A549 (cell line): ENCODE measurements at regions not wholly inside any gene's neighbourhood (a gene's known extent, or its start where the extent isn't known, plus 50 kb on each side); places are given as distances from the start of the nearest gene placed in this dataset.

Experiments
- ATAC-seq, 2 experiments: fragments of 200-7000 bp in 1 of 2; fragments of >200 bp in 1 of 2; cut with Nextera tagmentation in 1 of 2; cut with Tn5 transposase in 1 of 2; 3 replicates each; pipeline versions ENCODE4 v1.8.0 to v1.9.1; 2018 to 2020; ENCODE audit warnings: mild to moderate bottlenecking in 1 of 2, moderate library complexity in 1 of 2
- CTCF ChIA-PET: fragments of 300-600 bp; sonication (Branson Sonifier 250); formaldehyde crosslinking; extraction: SDS; loops from one replicate; lab custom pipeline; 2021; ENCODE audit warnings: antibody characterized with exemption, inconsistent platforms; lab: Yijun Ruan, JAX
- POLR2A ChIA-PET: fragments of 350-600 bp; formaldehyde crosslinking; extraction: SDS; loops from one replicate; lab custom pipeline; 2021; ENCODE audit warnings: antibody characterized with exemption, inconsistent platforms; lab: Yijun Ruan, JAX
- DNase-seq, 2 experiments: peaks; one replicate each; pipeline versions ENCODE4 v3.0.0 to v3.0.0-alpha.2; 2011 to 2016; ENCODE audit warnings: low read depth in 1 of 2, low spot score in 1 of 2
- FAIRE-seq: peaks from 2 replicates; lab custom pipeline; 2011; peaks lifted over from hg19 to GRCh38; lab: Jason Lieb, UNC
- H3K27ac ChIP-seq, 2 experiments: fragments of >200 bp; sonication (Bioruptor Twin); formaldehyde crosslinking; 3 replicates each; pipeline ENCODE4 v1.5.1; 2016 to 2017
- H3K4me1 ChIP-seq: fragments of >200 bp; sonication (Bioruptor Twin); formaldehyde crosslinking; 3 replicates; pipeline ENCODE4 v1.6.1; 2016
- H3K4me2 ChIP-seq: fragments of >200 bp; sonication (Bioruptor Twin); formaldehyde crosslinking; 3 replicates; pipeline ENCODE4 v1.6.1; 2016
- H3K4me3 ChIP-seq: fragments of >200 bp; sonication (Bioruptor Twin); formaldehyde crosslinking; 3 replicates; pipeline ENCODE4 v1.5.1; 2016
- H3K9me3 ChIP-seq: fragments of >200 bp; sonication (Bioruptor Twin); formaldehyde crosslinking; 3 replicates; pipeline ENCODE4 v1.6.1; 2016
- BCL3 ChIP-seq: fragments of >200 bp; sonication (Bioruptor Twin); formaldehyde crosslinking; IDR thresholded peaks from 3 replicates; pipeline ENCODE4 v1.6.1; 2016
- BHLHE40 ChIP-seq: IDR thresholded peaks from 2 replicates; pipeline ENCODE4 v1.6.1; 2012; ENCODE audit warnings: low read depth, low read length, inconsistent platforms
- CBX2 ChIP-seq: fragments of 200-600 bp; sonication (generic); IDR thresholded peaks from 2 replicates; pipeline ENCODE4 v1.6.1; 2016; ENCODE audit warnings: low read depth, mild to moderate bottlenecking, borderline replicate concordance
- CBX8 ChIP-seq: fragments of 200-600 bp; sonication (generic); IDR thresholded peaks from 2 replicates; pipeline ENCODE4 v1.6.1; 2016
- CHD2 ChIP-seq: fragments of 150-350 bp; IDR thresholded peaks from 2 replicates; pipeline ENCODE4 v1.6.1; 2014; ENCODE audit warnings: low read length; ENCODE audit not compliant: partially characterized antibody
- CHD4 ChIP-seq: fragments of 200-600 bp; sonication (generic); IDR thresholded peaks from 2 replicates; pipeline ENCODE4 v1.6.1; 2016; ENCODE audit warnings: antibody characterized with exemption, mild to moderate bottlenecking, borderline replicate concordance
- E2F6 ChIP-seq: IDR thresholded peaks from 2 replicates; pipeline ENCODE4 v1.6.1; 2012; ENCODE audit warnings: low read depth, borderline replicate concordance
- EP300 ChIP-seq, 2 experiments: fragments of >200 bp; sonication (Bioruptor Twin); formaldehyde crosslinking; IDR thresholded peaks; 2 replicates in 1 of 2; 3 replicates in 1 of 2; pipeline ENCODE4 v1.6.1; 2016 to 2017
- ESRRA ChIP-seq: fragments of 150-350 bp; IDR thresholded peaks from 2 replicates; pipeline ENCODE4 v1.6.1; 2014; ENCODE audit warnings: mild to moderate bottlenecking, low read length, borderline replicate concordance
- GATA3 ChIP-seq: IDR thresholded peaks from 2 replicates; pipeline ENCODE4 v1.6.1; 2012; ENCODE audit warnings: borderline replicate concordance
- HDAC2 ChIP-seq: fragments of 200-600 bp; sonication (generic); IDR thresholded peaks from 2 replicates; pipeline ENCODE4 v1.6.1; 2016
- HEYL ChIP-seq: fragments of 250-450 bp; sonication (Bioruptor Pico); IDR thresholded peaks from 2 replicates; pipeline ENCODE4 v1.8.0; 2021; ENCODE audit warnings: mild to moderate bottlenecking, moderate library complexity
- HMGXB4 ChIP-seq: fragments of 250-450 bp; sonication (Bioruptor Pico); IDR thresholded peaks from 2 replicates; pipeline ENCODE4 v1.5.0; 2021; ENCODE audit warnings: mild to moderate bottlenecking, moderate library complexity, borderline replicate concordance
- HOXB13 ChIP-seq: fragments of 250-450 bp; sonication (Bioruptor Pico); IDR thresholded peaks from 2 replicates; pipeline ENCODE4 v1.5.0; 2020; ENCODE audit warnings: low read depth, mild to moderate bottlenecking, moderate library complexity
- HOXB5 ChIP-seq: fragments of 250-450 bp; sonication (Bioruptor Pico); IDR thresholded peaks from 2 replicates; pipeline ENCODE4 v1.5.0; 2020; ENCODE audit warnings: mild to moderate bottlenecking, moderate library complexity
- JUN ChIP-seq, 2 experiments: fragments of >200 bp; sonication (Bioruptor Twin); formaldehyde crosslinking; IDR thresholded peaks; 2 replicates in 1 of 2; 3 replicates in 1 of 2; pipeline ENCODE4 v1.6.1; 2016 to 2017
- MAFK ChIP-seq: fragments of 450-650 bp; IDR thresholded peaks from 2 replicates; pipeline ENCODE4 v1.6.1; 2014; ENCODE audit not compliant: partially characterized antibody
- NFE2L2 ChIP-seq: fragments of 150-350 bp; conservative IDR thresholded peaks from 2 replicates; pipeline ENCODE4 v1.6.1; 2014; ENCODE audit warnings: low read length
- PHF8 ChIP-seq: fragments of 200-600 bp; sonication (generic); IDR thresholded peaks from 2 replicates; pipeline ENCODE4 v1.6.1; 2016; ENCODE audit warnings: low read depth, mild to moderate bottlenecking, antibody characterized with exemption, moderate library complexity, borderline replicate concordance
- RAD21 ChIP-seq, 2 experiments: fragments of >200 bp in 1 of 2; sonication (Bioruptor Twin) in 1 of 2; formaldehyde crosslinking in 1 of 2; IDR thresholded peaks in 1 of 2; conservative IDR thresholded peaks in 1 of 2; 2 replicates in 1 of 2; 3 replicates in 1 of 2; pipeline ENCODE4 v1.6.1; 2012 to 2018; ENCODE audit warnings: inconsistent platforms in 1 of 2
- RARB ChIP-seq: fragments of 250-450 bp; sonication (Bioruptor Pico); IDR thresholded peaks from 2 replicates; pipeline ENCODE4 v1.8.0; 2021; ENCODE audit warnings: mild to moderate bottlenecking, moderate library complexity
- REST ChIP-seq: fragments of 200-600 bp; sonication (generic); IDR thresholded peaks from 2 replicates; pipeline ENCODE4 v1.6.1; 2016; ENCODE audit warnings: antibody characterized with exemption, mild to moderate bottlenecking, moderate library complexity
- RNF2 ChIP-seq: fragments of 200-600 bp; sonication (generic); IDR thresholded peaks from 2 replicates; pipeline ENCODE4 v1.6.1; 2016; ENCODE audit warnings: low read depth, mild to moderate bottlenecking, antibody characterized with exemption, moderate library complexity, borderline replicate concordance
- SMC3 ChIP-seq: fragments of >200 bp; sonication (Bioruptor Twin); formaldehyde crosslinking; IDR thresholded peaks from 3 replicates; pipeline ENCODE4 v1.6.1; 2018; ENCODE audit warnings: inconsistent platforms
- SREBF2 ChIP-seq: fragments of 450-650 bp; IDR thresholded peaks from 2 replicates; pipeline ENCODE4 v1.6.1; 2014; ENCODE audit warnings: mild to moderate bottlenecking, moderate library complexity
- TFCP2L1 ChIP-seq: fragments of 250-450 bp; sonication (Bioruptor Pico); IDR thresholded peaks from 2 replicates; pipeline ENCODE4 v1.5.0; 2021; ENCODE audit warnings: mild to moderate bottlenecking
- TP53 ChIP-seq: fragments of 250-450 bp; sonication (Bioruptor Pico); IDR thresholded peaks from 2 replicates; pipeline ENCODE4 v1.5.0; 2021; ENCODE audit warnings: mild to moderate bottlenecking, moderate library complexity
- ZC3H11A ChIP-seq: fragments of 450-650 bp; IDR thresholded peaks from 2 replicates; pipeline ENCODE4 v1.6.1; 2014; ENCODE audit warnings: antibody characterized with exemption, mild to moderate bottlenecking
- WGBS: methylation state at CpG from one replicate; pipeline ENCODE4 v1.1.6; 2017; ENCODE audit errors: missing lambda C conversion rate; 5-methylcytosine and 5-hydroxymethylcytosine counted together
- TF ChIP-seq, protein P1 (sequence below): fragments of >200 bp; sonication (Bioruptor Twin); formaldehyde crosslinking; IDR thresholded peaks from 2 replicates; pipeline ENCODE4 v1.6.1; 2016
- TF ChIP-seq, protein P2 (sequence below): IDR thresholded peaks from 2 replicates; pipeline ENCODE4 v1.6.1; 2012

- Histone ChIP-seq H3K27ac (no peak overlapping the region), H3K4me1 (no peaks in the 10 kb centered on the region), H3K4me2 (no peak overlapping the region), H3K9me3 (no peaks in the 10 kb centered on the region), H3K4me3 (no peak overlapping the region)
- POLR2A ChIA-PET = no interaction called here
- 76% methylated on average over 8 of the region's 8 CpGs for WGBS
- CTCF ChIA-PET = no interaction called here
- ATAC-seq (no peak), DNase-seq (no peak), FAIRE-seq (no peak)
- TF ChIP-seq BCL3 (no peak), CHD4 (no peak), GATA3 (no peak), CBX2 (no peak), SMC3 (no peak), CHD2 (no peak), HOXB13 (CRISPR knock-in tag) (no peak), NFE2L2 (no peak), RNF2 (no peak)
These were observed 98.3 kb downstream of the GATA6 start for GRCh38 chr18:22267697-22268096.

DNA sequence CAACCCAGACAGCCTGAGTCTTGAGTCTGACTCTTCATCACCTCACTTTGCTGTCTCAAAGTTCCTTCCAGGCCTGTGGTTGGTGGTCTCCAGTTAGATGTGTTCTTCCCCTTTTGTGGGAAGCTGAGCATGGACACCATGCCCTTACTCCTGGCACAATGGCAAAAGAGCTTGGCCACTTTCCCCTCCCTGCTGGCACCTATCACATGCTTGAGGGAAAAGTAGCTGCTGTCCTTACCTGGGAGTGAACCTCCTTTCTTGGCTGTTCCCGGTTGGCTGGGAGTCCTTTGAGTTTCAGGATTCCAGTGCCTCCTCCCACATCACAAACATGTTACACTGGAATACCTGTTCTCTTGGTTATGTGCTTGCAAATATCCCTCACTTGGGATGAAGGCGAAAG lies 97.8 kb downstream of the GATA6 start:
- POLR2A ChIA-PET = no interaction called here
- TF ChIP-seq, protein P1, sequence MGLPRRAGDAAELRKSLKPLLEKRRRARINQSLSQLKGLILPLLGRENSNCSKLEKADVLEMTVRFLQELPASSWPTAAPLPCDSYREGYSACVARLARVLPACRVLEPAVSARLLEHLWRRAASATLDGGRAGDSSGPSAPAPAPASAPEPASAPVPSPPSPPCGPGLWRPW = no peak
- TF ChIP-seq SMC3 = no peak
- Histone ChIP-seq H3K4me2 (no peak overlapping the region), H3K27ac (no peak overlapping the region), H3K4me3 (no peak overlapping the region), H3K9me3 (no peaks in the 10 kb centered on the region), H3K4me1 (no peaks in the 10 kb centered on the region)
- WGBS = 70% methylated on average over 2 of the region's 2 CpGs
- no peak for DNase-seq
- FAIRE-seq = no peak
- no peak for ATAC-seq
- CTCF ChIA-PET = no interaction called here

DNA sequence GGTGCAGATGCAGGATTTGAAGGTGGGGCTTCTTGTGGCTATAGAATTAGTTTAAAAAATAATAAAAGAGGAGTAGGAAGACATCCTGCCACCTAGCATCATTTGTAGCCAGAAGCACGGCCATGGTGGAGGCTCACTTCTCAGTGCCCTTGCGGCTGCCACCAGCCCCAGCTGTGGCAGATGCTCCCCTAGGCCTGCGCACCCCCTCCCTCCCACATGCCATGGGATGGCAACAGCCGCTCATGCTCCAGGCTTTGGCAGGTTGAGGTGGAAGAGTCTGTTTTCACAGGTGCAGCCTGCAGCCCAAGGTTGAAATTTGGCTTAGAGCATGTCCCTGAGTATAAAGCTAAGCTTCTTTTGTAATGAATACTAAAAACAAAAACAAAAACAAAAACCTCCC lies 96.4 kb downstream of the GATA6 start:
- ChIA-PET POLR2A (no interaction called here), CTCF (no interaction called here)
- Histone ChIP-seq H3K4me1 (no peaks in the 10 kb centered on the region), H3K27ac (no peak overlapping the region), H3K9me3 (no peaks in the 10 kb centered on the region), H3K4me3 (no peak overlapping the region), H3K4me2 (no peak overlapping the region)
- DNase-seq (no peak), ATAC-seq (no peak), FAIRE-seq (no peak)
- WGBS = 88% methylated on average over 4 of the region's 4 CpGs
- TF ChIP-seq, protein P2, sequence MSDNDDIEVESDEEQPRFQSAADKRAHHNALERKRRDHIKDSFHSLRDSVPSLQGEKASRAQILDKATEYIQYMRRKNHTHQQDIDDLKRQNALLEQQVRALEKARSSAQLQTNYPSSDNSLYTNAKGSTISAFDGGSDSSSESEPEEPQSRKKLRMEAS = no peak
- no peak for TF ChIP-seq BHLHE40
- no peak for TF ChIP-seq ESRRA
- no peak for TF ChIP-seq RARB (CRISPR knock-in tag)
- TF ChIP-seq MAFK = no peak
- no peak for TF ChIP-seq ZC3H11A
- no peak for TF ChIP-seq RAD21 (conservative IDR thresholded peaks at IDR 0.05 in 1 of 2, IDR thresholded peaks at IDR 0.05 in 1 of 2)
- TF ChIP-seq TFCP2L1 = no peak
- TF ChIP-seq HEYL = no peak
- no peak for TF ChIP-seq CBX8
- no peak for TF ChIP-seq EP300 (IDR thresholded peaks at IDR 0.05)
- no peak for TF ChIP-seq HDAC2
- no peak for TF ChIP-seq HMGXB4 (CRISPR knock-in tag)
- TF ChIP-seq HOXB5 (CRISPR knock-in tag) = no peak
- no peak for TF ChIP-seq SREBF2
- TF ChIP-seq TP53 (CRISPR knock-in tag) = no peak
- no peak for TF ChIP-seq REST
- no peak for TF ChIP-seq PHF8
- no peak for TF ChIP-seq JUN (IDR thresholded peaks at IDR 0.05)
- no peak for TF ChIP-seq E2F6
